ENCODE measurements at regions not wholly inside any gene's neighbourhood (a gene's known extent, or its start where the extent isn't known, plus 50 kb on each side); places are given as distances from the start of the nearest gene placed in this dataset.
"Not testable (repeated sequence)": the region's sequence is repeated elsewhere in the genome, so short reads cannot be mapped to it uniquely, and the experiment has no call there.

GRCh38 chr6:8809662-8810061, 374.3 kb upstream of the SLC35B3 start:
- TF ChIP-seq CTCF (IDR thresholded peaks at IDR 0.05; ENCODE audit: borderline replicate concordance, insufficient read depth, low read depth, low read length): no peak

GRCh38 chr6:8803181-8803760, 367.9 kb upstream of the SLC35B3 start:
- no peak overlapping the region for H3K4me3 ChIP-seq (ENCODE audit: low read depth, low read length)
- no peak for TF ChIP-seq CTCF (IDR thresholded peaks at IDR 0.05; ENCODE audit: borderline replicate concordance, insufficient read depth, low read depth, low read length)

More at GRCh38 chr6:8809662-8810061, 374.3 kb upstream of the SLC35B3 start:
- no peak overlapping the region for H3K4me3 ChIP-seq (ENCODE audit: low read depth, low read length)

- H3K4me3 ChIP-seq (ENCODE audit: low read depth, low read length): not testable (repeated sequence)
These were observed 367.1 kb upstream of the SLC35B3 start for GRCh38 chr6:8802397-8802796.

GRCh38 chr6:8794420-8794819, 359.1 kb upstream of the SLC35B3 start:
- TF ChIP-seq CTCF (IDR thresholded peaks at IDR 0.05; ENCODE audit: borderline replicate concordance, insufficient read depth, low read depth, low read length): no peak
- no peak overlapping the region for H3K4me3 ChIP-seq (ENCODE audit: low read depth, low read length)

GRCh38 chr6:8789878-8790277, 354.5 kb upstream of the SLC35B3 start:
- TF ChIP-seq CTCF (IDR thresholded peaks at IDR 0.05; ENCODE audit: borderline replicate concordance, insufficient read depth, low read depth, low read length): no peak
- H3K4me3 ChIP-seq (ENCODE audit: low read depth, low read length): no peak overlapping the region

GRCh38 chr6:8785223-8785622, 349.9 kb upstream of the SLC35B3 start:
- no peak overlapping the region for H3K4me3 ChIP-seq (ENCODE audit: low read depth, low read length)
- no peak for TF ChIP-seq CTCF (IDR thresholded peaks at IDR 0.05; ENCODE audit: borderline replicate concordance, insufficient read depth, low read depth, low read length)

GRCh38 chr6:8783191-8783590, 347.8 kb upstream of the SLC35B3 start:
- no peak overlapping the region for H3K4me3 ChIP-seq (ENCODE audit: low read depth, low read length)
- no peak for TF ChIP-seq CTCF (IDR thresholded peaks at IDR 0.05; ENCODE audit: borderline replicate concordance, insufficient read depth, low read depth, low read length)

- H3K4me3 ChIP-seq (ENCODE audit: low read depth, low read length): no peak overlapping the region
- no peak for TF ChIP-seq CTCF (IDR thresholded peaks at IDR 0.05; ENCODE audit: borderline replicate concordance, insufficient read depth, low read depth, low read length)
These were observed 345.3 kb upstream of the SLC35B3 start for GRCh38 chr6:8780653-8781052.
